ENCODE measurements at regions not wholly inside any gene's neighbourhood (a gene's known extent, or its start where the extent isn't known, plus 50 kb on each side); places are given as distances from the start of the nearest gene placed in this dataset.

GRCh38 chr11:96961931-96962330 lies 572.1 kb downstream of the JRKL start:
- no peaks in the 10 kb centered on the region for H3K9me1 ChIP-seq (ENCODE audit: control insufficient read depth, insufficient read depth, low read length)
- H3K27ac ChIP-seq (ENCODE audit: extremely low read depth, low read depth, low read length) = no peak overlapping the region
- intact Hi-C loops (cut with micrococcal nuclease) (no loop called here), in situ Hi-C loops (cut with MboI) (no loop called here)
- no peak for DNase-seq (ENCODE audit: extremely low read depth in 1 of 4, low spot score in 3 of 4)
- peaks cover 3% of the 10 kb centered on the region for H3K9me3 ChIP-seq (replicated peaks; ENCODE audit: control insufficient read depth, insufficient read depth, low read depth, low read length)
- H3K36me3 ChIP-seq (ENCODE audit: control insufficient read depth, insufficient read depth, low read length) = no peaks in the 10 kb centered on the region
- H3K9ac ChIP-seq (ENCODE audit: insufficient read depth in 1 of 2, low read depth in 2 of 2, low read length in 2 of 2) = no peak overlapping the region
- CTCF ChIA-PET (ENCODE audit: low intra/inter-chr PET ratio) = no interaction called here
- H4K20me1 ChIP-seq (replicated peaks; ENCODE audit: control insufficient read depth, insufficient read depth, low read length) = no peaks in the 10 kb centered on the region
- BruUV-seq (replicated peaks) = no TSS peak
- TF ChIP-seq SP2 (IDR thresholded peaks at IDR 0.05; ENCODE audit: extremely low read depth, low read depth, low read length, poor library complexity, severe bottlenecking) (no peak), DEAF1 (CRISPR knock-in tag; IDR thresholded peaks at IDR 0.05) (no peak), TFE3 (CRISPR knock-in tag; IDR thresholded peaks at IDR 0.05) (no peak), ZNF124 (CRISPR knock-in tag; IDR thresholded peaks at IDR 0.05) (no peak), ZBTB12 (CRISPR knock-in tag; IDR thresholded peaks at IDR 0.05) (no peak), SMC3 (conservative IDR thresholded peaks at IDR 0.05; ENCODE audit: insufficient read depth, low read depth, low read length) (no peak), SIN3A (IDR thresholded peaks at IDR 0.05; ENCODE audit: borderline replicate concordance in 2 of 2, control insufficient read depth in 1 of 2, low read depth in 2 of 2, low read length in 2 of 2) (no peak)
- no peaks in the 10 kb centered on the region for H3K27me3 ChIP-seq (ENCODE audit: control insufficient read depth in 2 of 2, insufficient read depth in 2 of 2, low read length in 2 of 2)
- H3K79me2 ChIP-seq (ENCODE audit: control insufficient read depth, insufficient read depth, low read length) = no peaks in the 10 kb centered on the region
- H2AFZ ChIP-seq (ENCODE audit: low read depth, low read length) = no peak overlapping the region
- no peaks in the 10 kb centered on the region for H3K4me1 ChIP-seq (replicated peaks in 1 of 2; ENCODE audit: control insufficient read depth in 2 of 2, insufficient read depth in 2 of 2, low read length in 2 of 2)
- no peak overlapping the region for H3K4me3 ChIP-seq
- POLR2A ChIA-PET = no interaction called here
- ATAC-seq = no peak
- H3K4me2 ChIP-seq (ENCODE audit: insufficient read depth, low read length) = no peak overlapping the region
- FAIRE-seq = no peak
- WGBS (ENCODE audit: insufficient coverage, low coverage, missing lambda C conversion rate) = 2% methylated on average over 4 of the region's 4 CpGs

Measured in K562 (cell line).